SK-N-SH (cell line): ENCODE measurements at regions not wholly inside any gene's neighbourhood (a gene's known extent, or its start where the extent isn't known, plus 50 kb on each side); places are given as distances from the start of the nearest gene placed in this dataset.

Experiments used
- CTCF ChIA-PET: fragments of 300-600, 350-600 bp; formaldehyde crosslinking; extraction: SDS; loops from one replicate; lab custom pipeline; 2021; lab: Yijun Ruan, JAX
- POLR2A ChIA-PET: fragments of 350-600 bp; sonication (Branson Sonifier 250); formaldehyde crosslinking; extraction: SDS; loops from one replicate; lab custom pipeline; 2020; ENCODE audit warnings: antibody characterized with exemption, inconsistent platforms; lab: Yijun Ruan, JAX
- DNase-seq: peaks from one replicate; pipeline ENCODE4 v3.0.0; 2012
- H2AFZ ChIP-seq: fragments of 200-600 bp; sonication (generic); 2 replicates; pipeline ENCODE4 v1.8.1; 2016; ENCODE audit warnings: antibody characterized with exemption, mild to moderate bottlenecking, low read depth
- H3F3A ChIP-seq: fragments of 200-600 bp; sonication (generic); replicated peaks from 2 replicates; pipeline ENCODE3; 2016; ENCODE audit warnings: antibody characterized with exemption, mild to moderate bottlenecking; ENCODE audit not compliant: insufficient read depth
- H3K27ac ChIP-seq, 2 experiments: fragments of 200-500 bp in 1 of 2; fragments of 200-600 bp in 1 of 2; sonication (Bioruptor generic) in 1 of 2; sonication (generic), shearing (Covaris generic) in 1 of 2; 2 replicates each; pipeline versions ENCODE4 v1.5.1 to v1.6.1; 2014 to 2016; ENCODE audit warnings: low read depth in 2 of 2, inconsistent platforms in 1 of 2, low read length in 1 of 2, mild to moderate bottlenecking in 1 of 2, mixed read lengths in 1 of 2
- H3K27me3 ChIP-seq: fragments of 200-600 bp; sonication (generic), shearing (Covaris generic); 2 replicates; pipeline ENCODE4 v1.6.1; 2016; ENCODE audit warnings: mixed run types; ENCODE audit not compliant: insufficient read depth
- H3K36me3 ChIP-seq, 2 experiments: fragments of 200-500 bp in 1 of 2; fragments of 200-600 bp in 1 of 2; sonication (Bioruptor generic) in 1 of 2; sonication (generic) in 1 of 2; replicated peaks in 1 of 2; 2 replicates each; pipeline versions ENCODE3 to v1.5.1; 2014 to 2016; ENCODE audit warnings: low read length in 1 of 2, mild to moderate bottlenecking in 1 of 2; ENCODE audit not compliant: insufficient read depth in 2 of 2, control insufficient read depth in 1 of 2
- H3K4me1 ChIP-seq, 2 experiments: fragments of 200-500 bp in 1 of 2; fragments of 200-600 bp in 1 of 2; sonication (Bioruptor generic) in 1 of 2; sonication (generic), shearing (Covaris generic) in 1 of 2; 2 replicates each; pipeline versions ENCODE4 v1.5.1 to v1.6.1; 2014 to 2016; ENCODE audit warnings: low read depth in 1 of 2, low read length in 1 of 2, mixed run types in 1 of 2; ENCODE audit not compliant: insufficient read depth in 2 of 2, control insufficient read depth in 1 of 2
- H3K4me2 ChIP-seq: fragments of 200-600 bp; sonication (generic), shearing (Covaris generic); 2 replicates; pipeline ENCODE4 v1.6.1; 2017; ENCODE audit warnings: mixed run types
- H3K4me3 ChIP-seq, 2 experiments: fragments of 200-500 bp in 1 of 2; fragments of 200-600 bp in 1 of 2; sonication (Bioruptor generic) in 1 of 2; sonication (generic), shearing (Covaris generic) in 1 of 2; 2 replicates each; pipeline versions ENCODE4 v1.5.1 to v1.8.1; 2014 to 2016; ENCODE audit warnings: low read depth in 2 of 2, inconsistent platforms in 1 of 2, low read length in 1 of 2, mild to moderate bottlenecking in 1 of 2, mixed read lengths in 1 of 2, moderate library complexity in 1 of 2
- H3K79me2 ChIP-seq: fragments of 200-600 bp; sonication (generic); 2 replicates; pipeline ENCODE4 v1.8.1; 2017; ENCODE audit warnings: mild to moderate bottlenecking; ENCODE audit not compliant: insufficient read depth
- H3K9ac ChIP-seq: fragments of 200-600 bp; sonication (generic); 2 replicates; pipeline ENCODE4 v1.6.1; 2017; ENCODE audit warnings: mixed run types
- H3K9me2 ChIP-seq: fragments of 200-600 bp; sonication (generic); 2 replicates; pipeline ENCODE4 v1.6.1; 2017; ENCODE audit warnings: mixed run types
- H3K9me3 ChIP-seq: fragments of 200-600 bp; sonication (generic); 2 replicates; pipeline ENCODE4 v1.6.1; 2017; ENCODE audit warnings: mixed run types, mild to moderate bottlenecking, moderate library complexity
- H4K20me1 ChIP-seq: fragments of 200-600 bp; sonication (generic); 2 replicates; pipeline ENCODE4 v1.6.1; 2017; ENCODE audit warnings: mild to moderate bottlenecking, mixed run types; ENCODE audit not compliant: insufficient read depth
- ELF1 ChIP-seq: IDR thresholded peaks from 2 replicates; pipeline ENCODE4 v1.4.0; 2012
- EZH2phosphoT487 ChIP-seq: fragments of 200-600 bp; sonication (generic); IDR thresholded peaks from 2 replicates; pipeline ENCODE4 v1.6.1; 2017; ENCODE audit warnings: low read depth, mixed run types, mild to moderate bottlenecking, antibody characterized with exemption, moderate library complexity, borderline replicate concordance
- FOSL2 ChIP-seq: IDR thresholded peaks from 2 replicates; pipeline ENCODE4 v1.4.0; 2012; ENCODE audit warnings: low read depth, mild to moderate bottlenecking, moderate library complexity, borderline replicate concordance
- GATA2 ChIP-seq: sonication (generic); formaldehyde crosslinking; IDR thresholded peaks from 2 replicates; pipeline ENCODE4 v1.5.0; 2020; ENCODE audit warnings: mild to moderate bottlenecking, missing genetic modification reagents
- MAX ChIP-seq: IDR thresholded peaks from 2 replicates; pipeline ENCODE4 v1.4.0; 2012; ENCODE audit warnings: low read depth
- MXI1 ChIP-seq: IDR thresholded peaks from 2 replicates; pipeline ENCODE4 v1.6.1; 2012; ENCODE audit warnings: mild to moderate bottlenecking, low read depth, low read length, improper control_type of control experiment
- NFIC ChIP-seq: IDR thresholded peaks from 2 replicates; pipeline ENCODE4 v1.4.0; 2012; ENCODE audit warnings: borderline replicate concordance
- NRF1 ChIP-seq: IDR thresholded peaks from 2 replicates; pipeline ENCODE4 v1.6.1; 2012; ENCODE audit warnings: low read depth, mild to moderate bottlenecking, low read length
- POLR2AphosphoS5 ChIP-seq: IDR thresholded peaks from 2 replicates; pipeline ENCODE4 v1.6.1; 2012; ENCODE audit warnings: low read depth, low read length
- RAD21 ChIP-seq: IDR thresholded peaks from 2 replicates; pipeline ENCODE4 v1.6.1; 2012; ENCODE audit warnings: mild to moderate bottlenecking, low read length
- RCOR1 ChIP-seq: fragments of 150-350 bp; IDR thresholded peaks from 2 replicates; pipeline ENCODE4 v1.6.1; 2017; ENCODE audit warnings: antibody characterized with exemption, low read length
- REST ChIP-seq: IDR thresholded peaks from 2 replicates; pipeline ENCODE4 v1.6.1; 2012; ENCODE audit warnings: mild to moderate bottlenecking, low read depth, low read length, moderate library complexity
- RFX5 ChIP-seq: IDR thresholded peaks from 2 replicates; pipeline ENCODE4 v1.6.1; 2012; ENCODE audit warnings: mild to moderate bottlenecking, improper control_type of control experiment, low read length
- RXRA ChIP-seq: IDR thresholded peaks from 2 replicates; pipeline ENCODE4 v1.4.0; 2012; ENCODE audit warnings: low read depth, mild to moderate bottlenecking, borderline replicate concordance
- SIN3A ChIP-seq: IDR thresholded peaks from 2 replicates; pipeline ENCODE4 v1.6.1; 2012; ENCODE audit warnings: low read depth, mild to moderate bottlenecking, low read length, moderate library complexity, borderline replicate concordance
- TAF1 ChIP-seq: IDR thresholded peaks from 2 replicates; pipeline ENCODE4 v1.6.1; 2012; ENCODE audit warnings: low read depth, mild to moderate bottlenecking, low read length, moderate library complexity, borderline replicate concordance
- TCF12 ChIP-seq: IDR thresholded peaks from 2 replicates; pipeline ENCODE4 v1.4.0; 2012
- USF2 ChIP-seq: fragments of 150-350 bp; IDR thresholded peaks from 2 replicates; pipeline ENCODE4 v1.6.1; 2017; ENCODE audit warnings: antibody characterized with exemption, low read length, low read depth, borderline replicate concordance
- WGBS: methylation state at CpG from one replicate; pipeline ENCODE4 v1.1.6; 2017; ENCODE audit warnings: low lambda C conversion rate; 5-methylcytosine and 5-hydroxymethylcytosine counted together
- TF ChIP-seq, protein P1 (sequence below): fragments of 200-600 bp; sonication (generic); IDR thresholded peaks from 2 replicates; pipeline ENCODE4 v1.6.1; 2017; ENCODE audit warnings: antibody characterized with exemption, mild to moderate bottlenecking, moderate library complexity
- TF ChIP-seq, protein P2 (sequence below): IDR thresholded peaks from 2 replicates; pipeline ENCODE4 v1.4.0; 2012; ENCODE audit warnings: low read depth, borderline replicate concordance

- TF ChIP-seq, protein P1, sequence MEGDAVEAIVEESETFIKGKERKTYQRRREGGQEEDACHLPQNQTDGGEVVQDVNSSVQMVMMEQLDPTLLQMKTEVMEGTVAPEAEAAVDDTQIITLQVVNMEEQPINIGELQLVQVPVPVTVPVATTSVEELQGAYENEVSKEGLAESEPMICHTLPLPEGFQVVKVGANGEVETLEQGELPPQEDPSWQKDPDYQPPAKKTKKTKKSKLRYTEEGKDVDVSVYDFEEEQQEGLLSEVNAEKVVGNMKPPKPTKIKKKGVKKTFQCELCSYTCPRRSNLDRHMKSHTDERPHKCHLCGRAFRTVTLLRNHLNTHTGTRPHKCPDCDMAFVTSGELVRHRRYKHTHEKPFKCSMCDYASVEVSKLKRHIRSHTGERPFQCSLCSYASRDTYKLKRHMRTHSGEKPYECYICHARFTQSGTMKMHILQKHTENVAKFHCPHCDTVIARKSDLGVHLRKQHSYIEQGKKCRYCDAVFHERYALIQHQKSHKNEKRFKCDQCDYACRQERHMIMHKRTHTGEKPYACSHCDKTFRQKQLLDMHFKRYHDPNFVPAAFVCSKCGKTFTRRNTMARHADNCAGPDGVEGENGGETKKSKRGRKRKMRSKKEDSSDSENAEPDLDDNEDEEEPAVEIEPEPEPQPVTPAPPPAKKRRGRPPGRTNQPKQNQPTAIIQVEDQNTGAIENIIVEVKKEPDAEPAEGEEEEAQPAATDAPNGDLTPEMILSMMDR, result no peak
- TF ChIP-seq MAX, result no peak
- TF ChIP-seq, protein P2, sequence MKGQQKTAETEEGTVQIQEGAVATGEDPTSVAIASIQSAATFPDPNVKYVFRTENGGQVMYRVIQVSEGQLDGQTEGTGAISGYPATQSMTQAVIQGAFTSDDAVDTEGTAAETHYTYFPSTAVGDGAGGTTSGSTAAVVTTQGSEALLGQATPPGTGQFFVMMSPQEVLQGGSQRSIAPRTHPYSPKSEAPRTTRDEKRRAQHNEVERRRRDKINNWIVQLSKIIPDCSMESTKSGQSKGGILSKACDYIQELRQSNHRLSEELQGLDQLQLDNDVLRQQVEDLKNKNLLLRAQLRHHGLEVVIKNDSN, result no peak
- TF ChIP-seq SIN3A, result no peak
- no peak for TF ChIP-seq NRF1
- TF ChIP-seq NFIC, result no peak
- TF ChIP-seq RCOR1, result no peak
- TF ChIP-seq EZH2phosphoT487, result no peak
Measured at GRCh38 chr9:87795178-87795577, 69.3 kb downstream of the CTSL start (continued).

DNA sequence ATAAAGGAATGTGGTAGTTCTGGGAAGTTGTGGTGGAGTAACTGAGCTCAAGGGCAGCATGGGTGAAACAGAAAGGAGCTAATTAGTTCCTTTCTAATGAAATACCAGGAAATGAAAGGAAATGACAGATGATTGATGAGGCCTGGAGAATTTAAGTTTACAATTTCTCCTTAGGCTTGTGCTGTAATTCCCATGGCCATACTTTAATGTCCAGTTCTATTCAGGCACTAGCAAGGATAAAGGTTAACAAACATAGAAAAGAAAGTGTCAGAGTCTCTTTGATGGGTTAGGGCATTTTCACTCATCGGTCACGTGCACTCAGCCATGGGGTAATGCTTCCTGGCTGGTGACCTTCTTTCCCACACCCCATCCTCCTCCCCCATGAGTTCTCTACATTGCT is 70.3 kb downstream of the CTSL start:
- Histone ChIP-seq H3K79me2 (no peaks in the 10 kb centered on the region), H3K27me3 (no peaks in the 10 kb centered on the region), H3K9me3 (no peaks in the 10 kb centered on the region), H3K27ac (no peak overlapping the region), H3K4me2 (no peak overlapping the region), H3K9me2 (no peaks in the 10 kb centered on the region), H3F3A (no peaks in the 10 kb centered on the region), H3K36me3 (no peaks in the 10 kb centered on the region), H3K4me3 (no peak overlapping the region), H3K9ac (no peak overlapping the region), H3K4me1 (no peaks in the 10 kb centered on the region; a peak in 1 of 4 replicates), H4K20me1 (no peaks in the 10 kb centered on the region), H2AFZ (no peak overlapping the region)
- no peak for DNase-seq
- 53% methylated on average over 2 of the region's 2 CpGs for WGBS
- POLR2A ChIA-PET, result no interaction called here
- CTCF ChIA-PET, result no interaction called here
- TF ChIP-seq RAD21 (no peak), TCF12 (no peak), EZH2phosphoT487 (no peak), RXRA (no peak), RFX5 (no peak), ELF1 (no peak), TAF1 (no peak), POLR2AphosphoS5 (no peak), MXI1 (no peak), MAX (no peak), SIN3A (no peak), GATA2 (CRISPR knock-in tag) (no peak), REST (no peak), RCOR1 (no peak), USF2 (no peak), FOSL2 (no peak), NRF1 (no peak)
- TF ChIP-seq, protein P1, result no peak
